HG03342 (cell line): ENCODE measurements at regions not wholly inside any gene's neighbourhood (a gene's known extent, or its start where the extent isn't known, plus 50 kb on each side); places are given as distances from the start of the nearest gene placed in this dataset.
A peak's percentile ranks its signal among the peaks of the same experiment; 100 is the strongest.
"Not testable (repeated sequence)": the region's sequence is repeated elsewhere in the genome, so short reads cannot be mapped to it uniquely, and the experiment has no call there.

Experiments used
- ATAC-seq: cut with Tn5 transposase; IDR thresholded peaks from one replicate; pipeline ENCODE4 v1.9.1; 2021; ENCODE audit warnings: mild to moderate bottlenecking, moderate library complexity; ENCODE audit not compliant: unreplicated experiment

DNA sequence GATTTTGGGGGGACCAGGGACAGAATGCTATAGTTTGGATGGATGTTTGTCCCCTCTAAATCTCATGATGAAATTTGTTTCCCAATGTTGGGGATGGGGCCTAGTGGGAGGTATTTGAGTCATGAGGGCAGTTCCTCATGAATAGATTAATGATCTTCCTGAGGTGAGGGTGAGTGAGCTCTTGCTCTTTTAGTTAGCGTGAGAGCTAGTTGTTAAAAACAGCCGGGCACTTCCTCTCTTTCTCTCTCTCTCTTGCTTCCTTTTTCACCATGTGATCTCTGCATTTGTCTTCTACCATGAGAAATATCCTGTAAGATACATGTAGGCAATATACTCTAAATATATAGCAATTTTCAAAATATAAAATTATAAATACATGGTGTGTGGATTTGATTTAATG is 290.8 kb upstream of the PCDH9 start:
- no peak for ATAC-seq

GRCh38 chr13:67519356-67519755 is 289.2 kb upstream of the PCDH9 start:
- ATAC-seq, result no peak

DNA sequence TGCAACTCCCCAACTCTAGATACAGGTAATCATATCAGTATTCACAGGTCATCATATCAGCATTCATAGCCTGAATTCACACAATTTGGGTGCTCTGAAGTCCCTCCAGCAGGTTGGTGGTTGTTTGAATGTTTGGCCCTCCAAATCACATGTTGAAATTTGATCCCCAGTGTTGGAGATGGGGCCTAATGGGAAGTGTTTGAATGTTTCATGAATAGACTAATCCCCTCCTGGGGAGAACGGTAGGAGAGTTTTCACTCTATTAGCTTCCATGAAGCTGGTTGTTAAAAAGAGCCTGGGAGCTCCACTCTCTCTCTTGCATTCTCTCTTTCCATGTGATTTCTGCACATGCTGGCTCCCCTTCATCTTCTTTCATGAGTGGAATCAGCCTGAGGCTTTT is 288.6 kb upstream of the PCDH9 start:
- no peak for ATAC-seq

DNA sequence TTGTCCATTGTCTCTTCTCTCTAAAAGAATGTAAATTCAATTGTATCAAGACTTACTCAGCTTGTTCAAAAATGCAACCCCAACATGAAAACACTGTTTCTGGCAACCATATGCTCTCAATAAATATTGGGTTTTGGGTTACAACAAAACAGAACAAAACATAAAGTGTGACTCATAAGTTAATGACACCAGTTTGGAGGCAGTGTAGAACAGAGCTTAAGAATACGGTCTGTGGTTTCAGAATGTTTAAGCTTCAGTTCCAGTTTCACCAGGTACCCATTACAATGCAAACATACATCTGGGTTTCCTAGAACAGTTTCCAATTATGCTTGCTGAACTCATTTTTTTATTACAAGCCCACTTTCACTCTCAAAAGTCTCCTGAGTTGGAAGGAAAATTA is 285.8 kb upstream of the PCDH9 start:
- peak; percentile 94 for ATAC-seq

GRCh38 chr13:67509018-67509417 is 278.9 kb upstream of the PCDH9 start:
- no peak for ATAC-seq

- not testable (repeated sequence) for ATAC-seq
Observed at GRCh38 chr13:67508275-67508674, 278.1 kb upstream of the PCDH9 start.

DNA sequence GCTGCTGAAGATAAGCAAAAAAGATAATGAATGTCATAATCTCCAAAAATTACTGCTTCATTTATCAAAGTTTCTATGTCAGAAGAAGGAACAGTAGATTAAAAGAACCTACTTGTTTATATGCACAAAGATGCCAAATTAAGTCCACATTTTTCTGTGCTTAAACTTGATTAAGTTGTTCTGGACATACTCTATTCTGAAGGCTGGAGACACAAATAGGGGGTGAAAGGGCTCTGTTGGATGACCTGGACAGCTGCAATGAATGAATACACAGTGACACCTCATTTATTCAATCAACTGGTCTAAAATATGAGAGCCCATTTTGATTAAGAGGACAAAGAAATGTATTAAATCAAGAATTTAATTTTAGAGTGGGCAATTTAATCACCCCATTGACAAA is 276.3 kb upstream of the PCDH9 start:
- no peak for ATAC-seq

DNA sequence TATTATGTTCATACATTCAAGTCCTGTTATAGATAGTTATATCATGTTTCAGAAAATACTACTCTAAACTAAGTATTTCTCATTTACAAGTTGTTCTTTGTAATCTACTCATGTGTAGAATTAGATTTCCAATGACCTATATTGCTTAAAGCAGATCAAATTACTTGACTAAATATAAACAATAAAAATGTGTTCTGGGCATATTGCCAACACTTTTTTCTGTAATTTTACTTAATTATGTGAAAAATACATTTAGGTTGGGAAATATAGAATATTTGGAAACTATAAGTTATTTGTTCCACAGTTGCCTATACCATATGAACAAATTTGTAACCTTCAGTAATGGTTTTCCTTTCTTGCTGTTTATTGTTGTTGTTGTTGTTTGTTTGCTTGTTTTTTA is 275.2 kb upstream of the PCDH9 start:
- ATAC-seq, result no peak

GRCh38 chr13:67498948-67499347 is 268.8 kb upstream of the PCDH9 start:
- no peak for ATAC-seq

DNA sequence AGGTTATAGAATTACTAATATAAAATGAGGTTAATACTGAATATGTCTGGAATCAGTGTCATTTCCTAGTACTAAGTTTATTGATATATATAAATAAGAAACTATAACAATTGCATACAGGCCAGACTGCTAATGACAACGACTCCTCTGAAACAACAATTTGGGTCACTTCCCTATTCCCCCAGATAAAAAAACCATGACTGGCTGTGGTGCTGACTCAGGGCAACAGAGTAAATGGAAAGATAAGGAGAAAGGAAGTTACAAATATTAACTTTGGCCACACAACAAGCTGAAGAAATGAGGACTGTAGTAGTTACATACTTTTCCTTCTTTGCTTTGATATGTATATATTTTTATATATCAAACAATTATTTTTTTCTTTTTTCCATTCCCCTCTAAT is 263.7 kb upstream of the PCDH9 start:
- no peak for ATAC-seq

- no peak for ATAC-seq
Observed at GRCh38 chr13:67489016-67489415, 258.9 kb upstream of the PCDH9 start.

DNA sequence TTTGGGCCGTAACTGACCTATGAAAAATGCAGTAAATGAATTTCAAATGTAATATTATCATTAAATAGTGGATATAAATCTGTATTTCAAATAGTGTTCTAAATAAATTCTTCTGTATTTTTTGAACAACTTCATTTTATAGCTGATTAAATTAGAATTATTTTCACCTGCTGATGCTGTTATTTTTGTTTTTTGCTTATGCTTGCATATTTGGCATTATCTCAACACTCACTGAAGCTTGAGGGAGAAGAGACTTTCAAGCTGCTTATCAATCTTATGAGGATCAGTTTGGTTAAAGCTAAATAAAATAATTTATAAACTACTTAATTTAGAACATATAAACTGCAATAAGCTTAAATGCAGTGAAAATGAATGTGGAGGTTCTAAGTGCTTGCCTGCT is 251.3 kb upstream of the PCDH9 start:
- no peak for ATAC-seq

DNA sequence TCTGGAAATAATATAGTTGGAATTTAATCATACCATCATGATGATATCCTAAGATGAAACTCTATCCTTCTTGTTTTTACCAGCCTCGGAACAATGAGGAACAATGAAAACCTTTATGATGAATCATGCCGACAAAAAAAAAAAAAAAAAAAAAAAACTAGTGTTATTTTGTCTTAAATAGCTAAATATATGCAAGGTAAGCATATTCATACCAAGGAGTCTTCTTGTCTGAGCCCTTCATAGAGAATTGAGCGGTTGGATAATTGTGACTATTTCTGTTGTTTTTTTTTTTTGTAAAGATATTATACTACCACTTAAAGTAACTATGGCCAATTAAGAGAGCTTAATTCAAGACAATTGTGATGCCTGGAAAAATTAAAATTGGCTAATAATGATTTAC is 244.0 kb upstream of the PCDH9 start:
- no peak for ATAC-seq

- ATAC-seq, result no peak
Observed at GRCh38 chr13:67469623-67470022, 239.5 kb upstream of the PCDH9 start.

DNA sequence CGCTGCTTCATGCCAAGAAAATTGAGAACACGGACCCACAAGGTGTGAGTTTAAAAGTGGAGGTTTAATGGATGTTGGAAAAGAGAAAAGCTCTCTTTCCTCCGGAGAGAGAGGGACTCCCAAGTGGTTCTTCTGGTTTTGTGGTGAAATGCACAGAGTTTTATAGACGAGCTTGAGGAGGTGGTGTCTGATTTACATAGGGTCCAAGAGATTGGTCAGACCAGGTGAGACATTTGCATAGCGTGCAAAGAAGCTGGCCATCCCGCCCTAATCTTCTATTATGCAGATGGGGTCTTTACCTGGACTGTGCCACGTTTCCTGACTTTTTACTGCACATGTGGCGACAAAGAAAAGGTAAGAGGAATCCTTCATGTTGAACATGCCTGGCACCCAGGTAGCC is 236.4 kb upstream of the PCDH9 start:
- no peak for ATAC-seq

- no peak for ATAC-seq
Observed at GRCh38 chr13:67464154-67464553, 234.0 kb upstream of the PCDH9 start.

GRCh38 chr13:67462098-67462497 is 232.0 kb upstream of the PCDH9 start:
- ATAC-seq, result no peak

DNA sequence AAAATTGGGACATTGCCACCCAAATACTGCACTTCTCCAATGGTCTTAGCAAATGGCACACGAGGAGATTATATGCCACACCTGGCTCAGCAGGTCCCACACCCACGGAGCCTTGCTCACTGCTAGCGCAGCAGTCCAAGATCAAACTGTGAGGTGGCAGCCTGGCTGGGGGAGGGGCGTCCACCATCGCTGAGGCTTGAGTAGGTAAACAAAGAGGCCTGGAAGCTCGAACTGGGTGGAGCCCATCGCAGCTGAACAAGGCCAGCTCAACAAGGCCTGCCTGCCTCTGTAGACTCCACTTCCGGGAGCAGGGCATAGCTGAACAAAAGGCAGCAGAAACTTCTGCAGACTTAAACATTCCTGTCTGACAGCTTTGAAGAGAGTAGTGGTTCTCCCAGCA is 222.4 kb upstream of the PCDH9 start:
- not testable (repeated sequence) for ATAC-seq

DNA sequence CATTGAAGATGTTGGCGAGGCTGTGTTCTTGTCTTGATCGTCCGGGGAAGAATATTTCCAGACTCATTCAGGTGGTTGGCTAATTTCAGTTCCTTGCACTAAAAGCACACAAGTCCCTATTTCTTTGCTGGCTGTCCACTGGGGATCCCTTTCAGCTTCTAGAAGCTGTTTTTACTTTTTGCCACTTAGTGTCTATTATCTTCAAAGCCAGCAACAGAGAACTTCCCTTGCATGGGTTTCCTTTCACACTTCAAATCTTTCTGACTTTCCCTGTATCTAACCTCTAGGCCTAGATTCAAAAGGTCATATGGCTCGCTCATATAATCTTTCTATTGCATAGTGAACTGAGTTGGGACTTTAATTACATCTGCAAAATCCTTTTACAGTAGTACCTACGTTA is 215.3 kb upstream of the PCDH9 start:
- no peak for ATAC-seq

- no peak for ATAC-seq
Observed at GRCh38 chr13:67443923-67444322, 213.8 kb upstream of the PCDH9 start.

DNA sequence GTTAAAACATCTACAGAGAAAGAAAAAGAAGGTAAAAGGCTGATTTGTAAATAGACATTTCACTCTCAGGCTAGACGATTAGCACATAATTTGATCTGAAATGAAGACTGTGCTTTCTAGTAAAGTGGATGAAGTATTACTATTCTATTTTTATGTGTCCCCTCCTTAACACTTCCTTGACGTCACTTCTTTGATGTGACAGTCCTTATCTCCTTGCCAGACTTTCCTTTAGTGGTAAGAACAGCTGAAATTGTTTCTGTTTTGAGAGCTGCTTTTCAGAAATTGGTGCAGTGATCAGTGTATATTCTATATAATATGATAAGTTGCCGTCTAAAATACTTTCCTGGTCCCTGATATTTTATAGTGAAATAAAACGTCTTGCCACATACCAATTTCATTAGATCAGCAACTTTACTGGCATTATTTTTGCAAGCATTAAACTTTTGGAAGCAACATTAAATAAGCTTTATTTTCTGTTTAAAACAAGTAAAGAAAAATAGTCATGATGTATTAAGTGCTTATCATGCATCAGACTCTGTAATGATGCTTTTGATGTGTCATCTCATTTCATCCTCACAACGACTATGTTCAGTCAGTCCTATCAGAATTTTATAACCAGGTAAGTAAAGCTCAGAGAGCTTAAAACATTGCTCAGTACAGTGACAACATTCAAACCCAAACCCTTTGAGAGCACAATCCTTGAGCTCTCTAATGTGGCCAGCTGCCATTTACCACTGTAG is 210.3 kb upstream of the PCDH9 start:
- ATAC-seq, result no peak

GRCh38 chr13:67439365-67439764 is 209.2 kb upstream of the PCDH9 start:
- ATAC-seq, result no peak

DNA sequence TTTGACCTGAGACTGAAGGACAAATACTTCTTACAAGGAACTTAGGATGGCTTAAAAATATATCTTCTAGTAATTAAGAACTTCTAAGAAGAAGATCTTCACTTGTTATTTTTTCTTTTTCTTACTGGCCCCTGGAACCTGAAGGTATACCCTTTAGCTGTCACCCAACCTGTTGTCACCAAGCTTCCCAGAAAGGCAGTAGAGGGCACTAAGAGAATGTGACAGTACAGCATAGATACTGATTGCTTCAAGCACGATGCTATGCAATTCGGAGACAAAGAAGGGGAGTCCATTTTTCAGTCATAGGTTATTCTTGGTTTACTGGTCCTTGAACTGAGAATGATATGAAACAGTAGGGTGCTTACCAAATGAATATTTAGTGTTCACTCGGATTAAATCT is 208.3 kb upstream of the PCDH9 start:
- no peak for ATAC-seq
